HG03354 (cell line): ENCODE measurements at regions not wholly inside any gene's neighbourhood (a gene's known extent, or its start where the extent isn't known, plus 50 kb on each side); places are given as distances from the start of the nearest gene placed in this dataset.

Source experiments
- ATAC-seq: cut with Tn5 transposase; IDR thresholded peaks from one replicate; pipeline ENCODE4 v1.9.1; 2021; ENCODE audit warnings: mild to moderate bottlenecking; ENCODE audit not compliant: unreplicated experiment, poor library complexity, severe bottlenecking

- no peak for ATAC-seq
Observed at GRCh38 chr9:11235061-11235460, 622.3 kb upstream of the PTPRD start.

GRCh38 chr9:11241779-11242178 is 629.0 kb upstream of the PTPRD start:
- no peak for ATAC-seq

GRCh38 chr9:11257992-11258391 is 645.2 kb upstream of the PTPRD start:
- no peak for ATAC-seq

- no peak for ATAC-seq
Observed at GRCh38 chr9:11269036-11269435, 656.2 kb upstream of the PTPRD start.

GRCh38 chr9:11275158-11275695 is 662.4 kb upstream of the PTPRD start:
- no peak for ATAC-seq

- ATAC-seq, result no peak
Observed at GRCh38 chr9:11312966-11313365, 700.2 kb upstream of the PTPRD start.

GRCh38 chr9:11318946-11319345 is 706.1 kb upstream of the PTPRD start:
- no peak for ATAC-seq

- peak; percentile 56 for ATAC-seq
Observed at GRCh38 chr9:11319538-11319937, 706.7 kb upstream of the PTPRD start.

GRCh38 chr9:11320989-11321388 is 708.2 kb upstream of the PTPRD start:
- ATAC-seq, result no peak

- no peak for ATAC-seq
Observed at GRCh38 chr9:11323457-11323856, 710.7 kb upstream of the PTPRD start.

- no peak for ATAC-seq
Observed at GRCh38 chr9:11326231-11326630, 713.4 kb upstream of the PTPRD start.

- no peak for ATAC-seq
Observed at GRCh38 chr9:11328326-11328725, 715.5 kb upstream of the PTPRD start.

GRCh38 chr9:11335011-11335410 is 722.2 kb upstream of the PTPRD start:
- no peak for ATAC-seq

GRCh38 chr9:11338130-11338529 is 725.3 kb upstream of the PTPRD start:
- ATAC-seq, result peak; percentile 85

- ATAC-seq, result no peak
Observed at GRCh38 chr9:11340654-11341053, 727.9 kb upstream of the PTPRD start.

- ATAC-seq, result no peak
Observed at GRCh38 chr9:11347437-11347836, 734.6 kb upstream of the PTPRD start.

- no peak for ATAC-seq
Observed at GRCh38 chr9:11348366-11348765, 735.6 kb upstream of the PTPRD start.

- no peak for ATAC-seq
Observed at GRCh38 chr9:11349187-11349586, 736.4 kb upstream of the PTPRD start.

- ATAC-seq, result no peak
Observed at GRCh38 chr9:11352612-11353011, 739.8 kb upstream of the PTPRD start.

GRCh38 chr9:11356067-11356466 is 743.3 kb upstream of the PTPRD start:
- ATAC-seq, result no peak

- no peak for ATAC-seq
Observed at GRCh38 chr9:11366585-11367129, 753.9 kb upstream of the PTPRD start.

GRCh38 chr9:11374926-11375325 is 762.1 kb upstream of the PTPRD start:
- no peak for ATAC-seq
